Ascending aorta (tissue), 2 donors: ENCODE measurements at regions not wholly inside any gene's neighbourhood (a gene's known extent, or its start where the extent isn't known, plus 50 kb on each side); places are given as distances from the start of the nearest gene placed in this dataset.

Experiments used
- DNase-seq, 2 donors: peaks; one replicate each; pipeline ENCODE4 v3.0.0-alpha.2; 2019; ENCODE audit warnings: low spot score in 2 of 2
- H3K27ac ChIP-seq, 2 donors: fragments of 200-600 bp; sonication (generic); one replicate each; pipeline ENCODE4 v1.5.1; 2016 to 2017; ENCODE audit warnings: mild to moderate bottlenecking in 1 of 2
- H3K27me3 ChIP-seq: fragments of 200-600 bp; sonication (generic); one replicate; pipeline ENCODE4 v1.5.1; 2017
- H3K36me3 ChIP-seq, 2 donors: fragments of 200-600 bp; sonication (generic); one replicate each; pipeline ENCODE4 v1.5.1; 2016
- H3K4me1 ChIP-seq, 2 donors: fragments of 200-600 bp; sonication (generic); one replicate each; pipeline ENCODE4 v1.5.1; 2016 to 2017; ENCODE audit warnings: mild to moderate bottlenecking in 1 of 2
- H3K4me3 ChIP-seq, 2 donors: fragments of 200-600 bp; sonication (generic); one replicate each; pipeline ENCODE4 v1.5.1; 2016 to 2017; ENCODE audit warnings: mild to moderate bottlenecking in 1 of 2
- H3K9me3 ChIP-seq, 2 donors: fragments of 200-600 bp; sonication (generic); one replicate each; pipeline ENCODE4 v1.5.1; 2016
- intact Hi-C: fragments of 100-400 bp; cut with DNase I; formaldehyde crosslinking; loops from one replicate; pipeline ENCODE4 v1.15.1; 2023
- TF ChIP-seq, protein P1 (sequence below), 3 experiments: fragments of 200-600 bp in 2 of 3; fragments of 450-650 bp in 1 of 3; sonication (generic) in 2 of 3; IDR thresholded peaks; one replicate each; pipeline ENCODE4 v1.5.1; 2016 to 2019; ENCODE audit warnings: antibody characterized with exemption in 3 of 3, mild to moderate bottlenecking in 1 of 3, moderate library complexity in 1 of 3

- Histone ChIP-seq H3K4me1 (no peaks in the 10 kb centered on the region), H3K9me3 (no peaks in the 10 kb centered on the region), H3K4me3 (no peak overlapping the region), H3K27me3 (no peaks in the 10 kb centered on the region), H3K36me3 (no peaks in the 10 kb centered on the region), H3K27ac (no peak overlapping the region)
- TF ChIP-seq, protein P1, sequence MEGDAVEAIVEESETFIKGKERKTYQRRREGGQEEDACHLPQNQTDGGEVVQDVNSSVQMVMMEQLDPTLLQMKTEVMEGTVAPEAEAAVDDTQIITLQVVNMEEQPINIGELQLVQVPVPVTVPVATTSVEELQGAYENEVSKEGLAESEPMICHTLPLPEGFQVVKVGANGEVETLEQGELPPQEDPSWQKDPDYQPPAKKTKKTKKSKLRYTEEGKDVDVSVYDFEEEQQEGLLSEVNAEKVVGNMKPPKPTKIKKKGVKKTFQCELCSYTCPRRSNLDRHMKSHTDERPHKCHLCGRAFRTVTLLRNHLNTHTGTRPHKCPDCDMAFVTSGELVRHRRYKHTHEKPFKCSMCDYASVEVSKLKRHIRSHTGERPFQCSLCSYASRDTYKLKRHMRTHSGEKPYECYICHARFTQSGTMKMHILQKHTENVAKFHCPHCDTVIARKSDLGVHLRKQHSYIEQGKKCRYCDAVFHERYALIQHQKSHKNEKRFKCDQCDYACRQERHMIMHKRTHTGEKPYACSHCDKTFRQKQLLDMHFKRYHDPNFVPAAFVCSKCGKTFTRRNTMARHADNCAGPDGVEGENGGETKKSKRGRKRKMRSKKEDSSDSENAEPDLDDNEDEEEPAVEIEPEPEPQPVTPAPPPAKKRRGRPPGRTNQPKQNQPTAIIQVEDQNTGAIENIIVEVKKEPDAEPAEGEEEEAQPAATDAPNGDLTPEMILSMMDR (IDR thresholded peaks at IDR 0.05), result no peak
- no peak for DNase-seq
- intact Hi-C loops, result no loop called here
Measured at GRCh38 chr1:193313354-193314140, 127.1 kb upstream of the B3GALT2 start.

DNA sequence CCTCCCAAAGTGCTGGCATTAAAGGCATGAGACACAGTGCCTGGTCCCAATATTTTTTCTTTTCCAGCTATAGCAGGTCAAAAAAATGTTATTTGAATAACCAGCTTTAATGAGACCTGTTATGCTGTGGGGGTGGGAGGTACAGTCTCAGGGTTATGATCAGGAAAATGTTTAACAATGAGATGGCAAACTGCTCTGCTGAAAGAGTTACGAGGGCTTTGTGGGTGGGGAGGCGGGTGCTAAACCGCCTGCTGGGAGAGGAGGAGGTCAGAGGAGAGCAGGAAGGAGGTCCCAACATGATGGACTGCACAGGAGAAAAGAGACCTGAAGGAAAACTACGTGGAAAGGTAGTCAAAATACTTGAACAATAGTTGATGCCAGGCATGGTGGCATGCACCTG lies 126.0 kb upstream of the B3GALT2 start:
- no peak overlapping the region for H3K27ac ChIP-seq
- no peaks in the 10 kb centered on the region for H3K9me3 ChIP-seq
- H3K36me3 ChIP-seq, result no peaks in the 10 kb centered on the region
- no peak for DNase-seq
- intact Hi-C loops, result no loop called here
- H3K4me1 ChIP-seq, result no peaks in the 10 kb centered on the region
- H3K4me3 ChIP-seq, result no peak overlapping the region
- H3K27me3 ChIP-seq, result no peaks in the 10 kb centered on the region
- TF ChIP-seq, protein P1 (IDR thresholded peaks at IDR 0.05), result no peak

DNA sequence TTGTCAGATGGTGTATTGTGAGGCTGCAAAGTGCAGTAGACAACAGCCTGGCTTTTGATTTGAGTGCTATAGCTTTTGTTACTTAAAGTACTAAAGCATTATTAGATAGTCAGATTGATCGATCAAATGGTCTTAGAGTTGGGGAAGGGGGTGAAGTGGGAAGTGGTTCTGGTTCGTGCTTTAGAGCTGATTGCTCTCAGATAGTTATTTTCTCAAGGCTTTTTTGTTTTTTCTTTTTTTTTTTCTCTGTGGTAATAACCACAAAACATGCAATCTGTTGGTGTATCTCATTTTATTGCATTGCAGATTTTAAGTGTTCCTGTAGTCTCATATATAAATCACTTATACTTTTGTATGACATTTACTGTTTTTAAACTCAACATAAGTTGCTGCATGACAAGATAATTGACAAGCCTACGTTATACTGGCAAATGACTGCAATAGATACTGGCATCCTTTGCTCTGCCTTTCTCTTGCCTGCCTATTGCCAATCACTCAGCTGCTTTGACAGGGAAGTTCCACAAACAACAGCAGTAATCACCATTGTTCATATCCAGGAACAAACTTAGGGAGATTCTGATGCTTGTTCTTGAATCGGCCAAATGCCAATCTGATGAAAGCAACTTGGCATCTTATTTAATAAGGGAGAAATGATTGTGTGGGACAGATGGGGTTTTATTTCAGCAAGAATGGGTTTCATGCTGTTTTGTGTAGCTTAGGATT lies 125.0 kb upstream of the B3GALT2 start:
- Histone ChIP-seq H3K9me3 (no peaks in the 10 kb centered on the region), H3K4me3 (no peak overlapping the region), H3K4me1 (no peaks in the 10 kb centered on the region), H3K27me3 (no peaks in the 10 kb centered on the region), H3K36me3 (no peaks in the 10 kb centered on the region), H3K27ac (no peak overlapping the region)
- TF ChIP-seq, protein P1 (IDR thresholded peaks at IDR 0.05), result no peak
- intact Hi-C loops, result no loop called here
- no peak for DNase-seq

DNA sequence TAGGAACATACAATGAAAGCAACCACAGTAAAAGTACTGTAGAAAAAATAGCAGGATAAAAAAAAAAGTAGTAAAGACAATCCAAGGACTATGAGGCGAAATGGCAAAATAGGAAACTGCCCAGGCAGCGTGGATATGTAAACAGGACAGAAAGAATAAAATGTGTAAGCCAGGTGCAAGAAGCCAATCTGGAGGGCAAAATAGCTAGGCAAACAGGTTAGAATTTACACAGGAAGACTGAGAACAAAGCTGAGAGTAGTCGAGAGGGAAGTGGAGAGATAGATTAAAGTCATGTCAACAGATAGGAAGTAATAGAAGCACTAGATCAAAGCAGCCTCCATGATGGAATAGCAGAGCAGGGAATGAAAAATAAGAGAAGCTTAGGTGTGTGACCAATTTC lies 124.2 kb upstream of the B3GALT2 start:
- DNase-seq, result no peak
- no peaks in the 10 kb centered on the region for H3K9me3 ChIP-seq
- H3K27me3 ChIP-seq, result no peaks in the 10 kb centered on the region
- H3K36me3 ChIP-seq, result no peaks in the 10 kb centered on the region
- H3K27ac ChIP-seq, result no peak overlapping the region
- TF ChIP-seq, protein P1 (IDR thresholded peaks at IDR 0.05), result no peak
- H3K4me1 ChIP-seq, result no peaks in the 10 kb centered on the region
- intact Hi-C loops, result no loop called here
- H3K4me3 ChIP-seq, result no peak overlapping the region

DNA sequence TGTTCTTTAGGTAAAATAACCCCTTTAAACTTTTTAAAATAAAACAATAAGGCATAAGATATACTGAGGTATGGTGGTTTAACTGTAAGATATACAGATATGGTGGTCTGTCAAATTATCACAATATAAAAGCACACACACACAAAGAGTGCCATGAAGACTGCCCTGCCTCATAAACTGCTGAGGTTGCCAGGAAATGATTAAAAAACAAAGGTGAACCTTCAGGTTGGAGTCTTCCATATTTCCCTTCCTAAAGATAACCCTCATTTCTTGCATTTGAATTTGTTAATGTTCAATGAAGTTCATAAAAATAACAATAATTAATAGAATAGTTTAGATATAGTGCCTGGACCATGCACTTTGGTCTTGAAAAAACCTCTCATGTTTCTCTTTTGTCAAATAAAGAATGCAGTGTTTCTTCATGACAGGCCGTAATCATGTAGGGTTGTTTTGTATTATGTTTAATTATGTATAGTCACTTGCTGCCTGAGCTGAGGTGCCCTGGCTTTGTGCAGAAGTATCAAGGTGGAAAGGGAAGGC lies 123.6 kb upstream of the B3GALT2 start:
- TF ChIP-seq, protein P1 (IDR thresholded peaks at IDR 0.05), result no peak
- H3K4me1 ChIP-seq, result no peaks in the 10 kb centered on the region
- intact Hi-C loops, result no loop called here
- H3K36me3 ChIP-seq, result no peaks in the 10 kb centered on the region
- DNase-seq, result no peak
- H3K27ac ChIP-seq, result no peak overlapping the region
- no peaks in the 10 kb centered on the region for H3K27me3 ChIP-seq
- H3K4me3 ChIP-seq, result no peak overlapping the region
- no peaks in the 10 kb centered on the region for H3K9me3 ChIP-seq
